ENCODE measurements at regions not wholly inside any gene's neighbourhood (a gene's known extent, or its start where the extent isn't known, plus 50 kb on each side); places are given as distances from the start of the nearest gene placed in this dataset.

DNA sequence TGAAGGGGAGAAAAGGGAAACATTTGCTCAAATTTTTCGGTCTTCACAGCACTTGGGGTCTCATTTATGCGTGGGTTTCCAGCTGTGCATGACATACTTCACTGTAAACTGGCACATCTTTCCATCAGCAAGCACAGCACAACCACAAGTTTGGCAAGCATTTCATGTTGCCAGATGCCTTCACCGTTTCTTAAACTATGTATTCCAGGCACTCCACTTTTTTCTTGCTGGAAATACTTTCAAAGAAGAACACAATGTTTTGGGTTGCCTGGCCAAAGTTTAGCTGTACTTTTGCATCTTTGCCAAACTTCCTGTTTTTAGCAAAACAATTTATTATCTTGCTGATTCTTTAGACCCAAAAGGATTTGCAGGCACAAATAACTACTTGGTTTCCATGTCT is 194.6 kb upstream of the MEIS1 start:
- H3K4me1 ChIP-seq (ENCODE audit: control insufficient read depth, insufficient read depth, low read length), result peaks cover 8% of the 10 kb centered on the region
- no peaks in the 10 kb centered on the region for H3K27me3 ChIP-seq (ENCODE audit: control insufficient read depth, insufficient read depth, low read length)
- H3K36me3 ChIP-seq (ENCODE audit: control insufficient read depth, insufficient read depth, low read length), result no peaks in the 10 kb centered on the region
- H3K9ac ChIP-seq (ENCODE audit: low read depth, low read length), result no peak overlapping the region
- H3K4me3 ChIP-seq (ENCODE audit: low read depth, low read length), result no peak overlapping the region
- no peaks in the 10 kb centered on the region for H3K9me3 ChIP-seq (ENCODE audit: control insufficient read depth, insufficient read depth, low read length)

DNA sequence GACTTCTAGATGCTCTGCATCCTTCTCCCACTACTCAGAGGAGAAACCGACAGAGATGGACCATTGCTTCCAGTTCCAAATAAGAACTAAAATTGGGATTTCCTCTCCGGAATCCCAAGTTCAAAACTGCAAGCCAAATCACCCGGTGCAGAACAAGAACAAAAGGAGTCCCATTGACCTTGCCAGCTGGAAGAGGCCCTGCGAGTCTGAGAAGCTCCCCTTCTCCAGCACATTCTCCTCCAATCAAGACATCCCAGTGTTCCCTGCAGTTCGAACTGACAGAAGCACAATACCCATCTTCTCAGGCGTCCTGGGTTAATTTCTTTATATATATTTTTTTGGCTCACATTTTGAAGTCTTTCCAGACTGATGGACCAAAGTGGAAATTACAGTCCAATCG is 195.3 kb upstream of the MEIS1 start:
- no peaks in the 10 kb centered on the region for H3K9me3 ChIP-seq (ENCODE audit: control insufficient read depth, insufficient read depth, low read length)
- H3K36me3 ChIP-seq (ENCODE audit: control insufficient read depth, insufficient read depth, low read length), result no peaks in the 10 kb centered on the region
- no peak overlapping the region for H3K4me3 ChIP-seq (ENCODE audit: low read depth, low read length)
- H3K9ac ChIP-seq (ENCODE audit: low read depth, low read length), result no peak overlapping the region
- H3K4me1 ChIP-seq (ENCODE audit: control insufficient read depth, insufficient read depth, low read length), result peaks cover 8% of the 10 kb centered on the region
- H3K27me3 ChIP-seq (ENCODE audit: control insufficient read depth, insufficient read depth, low read length), result no peaks in the 10 kb centered on the region

DNA sequence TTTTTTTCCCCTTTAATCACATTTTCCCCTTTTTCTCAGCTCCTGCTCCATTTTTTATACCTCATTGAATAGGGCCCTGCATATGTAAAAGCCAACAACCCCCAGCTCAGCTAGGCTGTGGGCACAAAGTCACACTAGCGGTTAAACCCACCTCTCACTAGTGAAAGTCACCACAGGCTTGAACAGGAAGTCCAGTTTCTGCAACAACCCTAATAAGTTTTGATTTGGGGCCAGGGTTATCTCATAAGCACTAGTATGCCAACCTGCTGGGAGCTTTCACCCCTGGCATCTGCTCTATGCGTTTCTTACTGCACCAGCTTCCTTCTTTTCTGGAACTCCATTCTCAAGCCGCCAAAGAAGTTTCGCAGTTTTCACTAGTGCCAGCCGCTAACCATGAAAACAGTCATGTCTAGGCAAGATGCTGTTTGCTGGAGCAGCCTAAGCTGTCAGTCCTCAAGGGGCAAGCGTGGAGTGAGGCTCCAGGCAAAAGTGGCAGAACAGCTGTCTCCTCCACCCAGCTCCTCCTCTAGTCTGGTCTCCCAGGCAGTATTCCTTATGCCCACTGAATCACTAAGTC is 197.0 kb upstream of the MEIS1 start:
- no peak overlapping the region for H3K4me3 ChIP-seq (ENCODE audit: low read depth, low read length)
- peaks cover 8% of the 10 kb centered on the region for H3K4me1 ChIP-seq (ENCODE audit: control insufficient read depth, insufficient read depth, low read length)

DNA sequence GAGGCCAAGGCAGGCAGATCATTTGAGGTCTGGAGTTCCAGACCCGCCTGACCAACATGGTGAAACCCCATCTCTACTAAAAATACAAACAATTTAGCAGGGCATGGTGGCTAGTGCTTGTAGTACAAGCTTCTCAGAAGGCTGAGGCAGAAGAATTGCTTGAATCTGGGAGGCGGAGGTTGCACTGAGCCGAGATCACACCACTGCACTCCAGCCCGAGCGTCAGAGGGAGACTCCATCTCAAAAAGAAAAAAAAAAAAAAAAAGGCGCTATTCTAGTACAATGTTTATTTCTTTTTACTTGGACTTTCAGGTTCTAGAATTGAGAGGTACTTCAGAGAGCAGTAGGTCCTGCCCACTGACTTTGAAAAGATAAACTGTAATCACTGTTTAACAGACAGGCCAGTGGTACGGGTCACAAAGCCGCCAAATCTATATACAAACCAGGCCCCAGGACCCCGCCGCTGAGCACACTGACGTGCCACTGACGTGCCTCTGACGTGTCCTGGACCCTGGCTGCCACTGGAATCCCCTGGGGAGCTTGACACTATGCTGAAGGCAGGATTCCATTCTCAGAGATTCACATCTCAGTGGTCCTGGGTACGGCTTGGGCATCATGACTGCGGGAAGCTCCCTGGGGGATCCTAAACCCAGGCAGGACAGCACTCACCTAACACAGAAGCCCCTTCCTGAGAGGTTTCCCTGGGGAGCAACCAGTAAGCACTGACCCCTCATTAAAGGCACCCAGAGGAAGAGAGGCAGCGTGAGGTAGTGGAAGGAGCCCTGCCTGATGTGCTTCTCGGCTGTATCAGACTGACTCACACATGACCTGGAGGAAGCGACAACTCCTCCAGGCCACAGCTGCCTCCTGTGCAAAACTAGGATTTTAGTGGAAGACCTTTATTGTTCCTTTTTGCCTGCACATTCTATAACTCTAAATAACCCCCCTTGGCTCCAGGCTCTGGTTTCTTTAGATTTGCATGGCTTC is 197.8 kb upstream of the MEIS1 start:
- no peaks in the 10 kb centered on the region for H3K9me3 ChIP-seq (ENCODE audit: control insufficient read depth, insufficient read depth, low read length)
- H3K9ac ChIP-seq (ENCODE audit: low read depth, low read length), result no peak overlapping the region
- peaks cover 6% of the 10 kb centered on the region for H3K4me1 ChIP-seq (ENCODE audit: control insufficient read depth, insufficient read depth, low read length)
- no peaks in the 10 kb centered on the region for H3K36me3 ChIP-seq (ENCODE audit: control insufficient read depth, insufficient read depth, low read length)
- no peaks in the 10 kb centered on the region for H3K27me3 ChIP-seq (ENCODE audit: control insufficient read depth, insufficient read depth, low read length)
- H3K4me3 ChIP-seq (ENCODE audit: low read depth, low read length), result no peak overlapping the region

More for the DNA sequence above, 197.0 kb upstream of the MEIS1 start:
- no peaks in the 10 kb centered on the region for H3K27me3 ChIP-seq (ENCODE audit: control insufficient read depth, insufficient read depth, low read length)
- H3K9me3 ChIP-seq (ENCODE audit: control insufficient read depth, insufficient read depth, low read length), result no peaks in the 10 kb centered on the region
- H3K36me3 ChIP-seq (ENCODE audit: control insufficient read depth, insufficient read depth, low read length), result no peaks in the 10 kb centered on the region
- no peak overlapping the region for H3K9ac ChIP-seq (ENCODE audit: low read depth, low read length)

DNA sequence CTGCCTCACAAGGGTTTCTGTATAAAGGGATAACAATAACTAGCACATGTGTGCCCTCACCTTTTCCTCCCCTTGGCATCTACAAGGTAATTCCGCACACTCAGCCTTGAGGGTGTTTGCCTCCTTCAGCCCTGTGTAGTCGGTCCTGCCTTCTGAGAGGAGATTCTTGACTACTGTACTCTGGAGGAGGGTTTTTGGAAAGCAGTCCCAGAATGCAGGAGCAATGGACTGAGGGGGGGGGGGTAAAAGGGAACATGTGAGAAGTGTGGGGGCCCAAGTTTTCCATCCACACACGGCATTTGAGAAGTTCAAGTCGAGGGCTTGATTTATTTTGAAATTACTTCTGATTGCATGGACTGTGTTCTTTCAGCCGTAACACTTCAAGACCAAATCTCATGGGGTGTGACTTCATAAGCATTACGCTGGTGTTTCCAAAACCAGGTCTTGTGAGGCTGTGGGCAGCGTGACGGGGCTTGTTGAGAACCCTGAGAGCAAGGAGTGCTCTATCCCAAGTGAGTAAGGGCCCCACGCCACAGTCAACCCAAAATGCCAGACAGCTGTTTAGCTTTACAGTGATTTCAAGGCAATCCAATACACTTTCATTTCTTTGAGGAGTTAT is 198.7 kb upstream of the MEIS1 start:
- no peaks in the 10 kb centered on the region for H3K27me3 ChIP-seq (ENCODE audit: control insufficient read depth, insufficient read depth, low read length)

DNA sequence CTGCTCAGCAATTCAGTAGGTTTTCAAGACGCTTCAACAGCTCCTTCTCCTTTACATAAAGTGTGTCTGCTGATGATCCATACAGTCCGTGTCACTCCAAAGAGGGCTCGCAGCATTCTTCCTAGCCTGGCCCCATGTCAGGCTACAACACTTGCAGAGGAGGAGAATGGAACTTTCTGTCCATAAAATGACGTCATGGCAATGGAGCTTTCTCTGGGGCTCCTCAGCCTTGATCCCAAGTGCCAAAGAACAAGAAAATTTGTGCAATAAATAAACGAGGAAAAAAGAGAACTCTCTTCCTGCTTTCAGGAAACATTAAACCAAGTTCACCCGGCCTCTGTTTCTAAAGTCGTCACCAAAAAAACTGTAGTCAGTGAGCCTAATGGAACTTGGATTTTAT is 199.5 kb upstream of the MEIS1 start:
- peaks cover 6% of the 10 kb centered on the region for H3K4me1 ChIP-seq (ENCODE audit: control insufficient read depth, insufficient read depth, low read length)
- no peak overlapping the region for H3K9ac ChIP-seq (ENCODE audit: low read depth, low read length)
- no peaks in the 10 kb centered on the region for H3K9me3 ChIP-seq (ENCODE audit: control insufficient read depth, insufficient read depth, low read length)
- H3K36me3 ChIP-seq (ENCODE audit: control insufficient read depth, insufficient read depth, low read length), result no peaks in the 10 kb centered on the region
- no peaks in the 10 kb centered on the region for H3K27me3 ChIP-seq (ENCODE audit: control insufficient read depth, insufficient read depth, low read length)
- H3K4me3 ChIP-seq (ENCODE audit: low read depth, low read length), result no peak overlapping the region

More for the DNA sequence above, 198.7 kb upstream of the MEIS1 start:
- Histone ChIP-seq H3K9me3 (ENCODE audit: control insufficient read depth, insufficient read depth, low read length) (no peaks in the 10 kb centered on the region), H3K36me3 (ENCODE audit: control insufficient read depth, insufficient read depth, low read length) (no peaks in the 10 kb centered on the region), H3K9ac (ENCODE audit: low read depth, low read length) (no peak overlapping the region), H3K4me1 (ENCODE audit: control insufficient read depth, insufficient read depth, low read length) (peaks cover 6% of the 10 kb centered on the region), H3K4me3 (ENCODE audit: low read depth, low read length) (no peak overlapping the region)

DNA sequence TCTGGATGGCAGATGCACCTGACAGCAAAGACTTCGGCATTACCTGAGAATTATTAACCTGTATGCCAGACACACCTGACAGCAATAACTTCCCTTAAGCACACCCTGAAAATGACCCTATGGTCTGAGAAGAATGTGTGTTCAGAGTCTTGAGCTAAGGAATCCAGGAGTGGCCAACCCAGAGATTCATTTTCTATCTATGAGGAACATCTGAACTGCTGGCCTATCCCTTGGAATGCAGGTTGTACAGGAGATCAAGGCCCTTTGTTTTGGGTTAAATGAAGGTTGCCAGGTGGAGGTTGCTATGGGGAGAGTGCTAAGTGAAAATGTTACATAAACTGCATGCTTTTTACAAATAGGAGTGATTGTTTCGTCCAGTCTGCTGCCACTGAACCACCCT is 200.9 kb upstream of the MEIS1 start:
- Histone ChIP-seq H3K4me3 (ENCODE audit: low read depth, low read length) (no peak overlapping the region), H3K27me3 (ENCODE audit: control insufficient read depth, insufficient read depth, low read length) (no peaks in the 10 kb centered on the region), H3K9ac (ENCODE audit: low read depth, low read length) (no peak overlapping the region), H3K36me3 (ENCODE audit: control insufficient read depth, insufficient read depth, low read length) (no peaks in the 10 kb centered on the region), H3K4me1 (ENCODE audit: control insufficient read depth, insufficient read depth, low read length) (no peaks in the 10 kb centered on the region), H3K9me3 (ENCODE audit: control insufficient read depth, insufficient read depth, low read length) (no peaks in the 10 kb centered on the region)

DNA sequence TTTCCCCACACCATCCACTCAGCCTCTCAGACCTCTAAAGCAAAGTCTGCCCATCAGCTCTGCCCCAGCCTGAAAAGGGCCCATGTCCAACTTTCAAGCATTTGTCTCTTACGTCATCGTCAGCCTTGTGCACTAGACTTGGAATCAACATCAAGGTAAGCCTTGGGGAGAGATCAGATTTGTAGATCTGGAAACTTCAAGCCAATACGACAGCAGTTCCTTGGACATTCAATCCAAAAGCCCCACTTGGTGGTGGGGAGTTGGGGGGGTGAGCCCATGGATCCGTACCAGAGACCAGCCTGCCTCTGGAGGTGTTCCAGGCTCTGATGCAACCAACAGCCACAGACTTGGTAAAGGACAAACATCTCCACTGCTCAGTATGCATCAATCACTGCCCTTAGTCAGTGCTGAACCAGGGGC is 206.8 kb upstream of the MEIS1 start:
- H3K4me3 ChIP-seq (ENCODE audit: low read depth, low read length), result no peak overlapping the region

DNA sequence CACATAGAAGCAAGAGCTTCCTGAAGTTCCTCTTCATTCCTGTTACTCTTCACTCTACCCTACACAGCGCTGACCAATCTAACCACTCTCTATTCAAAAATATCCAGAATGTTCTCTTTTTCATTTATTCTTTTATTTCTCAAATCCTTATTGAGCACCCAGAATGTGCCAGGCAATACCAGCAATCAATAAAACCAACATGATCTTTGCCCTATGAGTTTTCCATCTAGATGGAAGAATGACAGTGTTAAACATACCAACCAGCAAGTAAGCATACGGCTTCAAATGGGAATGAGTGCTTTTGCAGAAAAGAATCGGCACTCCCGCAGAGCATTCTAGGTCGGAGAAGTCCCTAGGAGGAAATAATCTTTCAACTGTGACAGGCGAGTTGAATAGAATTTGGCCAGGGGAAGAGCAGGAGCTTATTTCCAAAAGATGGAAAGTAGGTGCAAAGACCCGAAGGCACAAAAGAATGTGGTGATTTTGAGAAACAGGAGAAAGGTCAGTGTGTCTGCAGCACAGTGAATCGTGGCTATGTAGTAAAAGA is 217.8 kb upstream of the MEIS1 start:
- H3K9me3 ChIP-seq (ENCODE audit: control insufficient read depth, insufficient read depth, low read length), result no peaks in the 10 kb centered on the region
- H3K4me1 ChIP-seq (ENCODE audit: control insufficient read depth, insufficient read depth, low read length), result no peaks in the 10 kb centered on the region
- H3K4me3 ChIP-seq (ENCODE audit: low read depth, low read length), result no peak overlapping the region
- H3K9ac ChIP-seq (ENCODE audit: low read depth, low read length), result no peak overlapping the region
- H3K36me3 ChIP-seq (ENCODE audit: control insufficient read depth, insufficient read depth, low read length), result no peaks in the 10 kb centered on the region
- no peaks in the 10 kb centered on the region for H3K27me3 ChIP-seq (ENCODE audit: control insufficient read depth, insufficient read depth, low read length)

More for the DNA sequence above, 206.8 kb upstream of the MEIS1 start:
- Histone ChIP-seq H3K36me3 (ENCODE audit: control insufficient read depth, insufficient read depth, low read length) (no peaks in the 10 kb centered on the region), H3K9ac (ENCODE audit: low read depth, low read length) (no peak overlapping the region), H3K4me1 (ENCODE audit: control insufficient read depth, insufficient read depth, low read length) (no peaks in the 10 kb centered on the region), H3K27me3 (ENCODE audit: control insufficient read depth, insufficient read depth, low read length) (no peaks in the 10 kb centered on the region), H3K9me3 (ENCODE audit: control insufficient read depth, insufficient read depth, low read length) (no peaks in the 10 kb centered on the region)

DNA sequence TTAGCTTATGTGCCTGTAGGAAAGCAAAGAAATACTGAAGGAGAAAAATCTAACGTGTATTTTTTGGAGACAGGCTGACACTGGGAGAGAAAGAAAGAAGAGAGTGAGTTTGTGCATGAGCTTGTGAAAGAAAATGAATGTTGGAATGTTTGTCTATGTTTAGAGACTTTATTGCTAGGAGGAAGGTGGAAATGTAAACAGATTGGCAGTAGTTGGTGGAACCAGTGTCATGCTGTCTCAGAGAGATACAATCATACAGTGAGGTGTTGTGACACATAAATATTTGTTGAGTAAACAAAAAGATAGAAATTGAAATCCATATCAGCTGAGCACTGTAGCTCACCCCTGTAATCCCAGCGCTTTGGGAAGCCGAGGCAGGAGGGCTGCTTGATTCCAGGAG is 222.2 kb upstream of the MEIS1 start:
- no peak overlapping the region for H3K4me3 ChIP-seq (ENCODE audit: low read depth, low read length)
- no peaks in the 10 kb centered on the region for H3K27me3 ChIP-seq (ENCODE audit: control insufficient read depth, insufficient read depth, low read length)
- no peaks in the 10 kb centered on the region for H3K4me1 ChIP-seq (ENCODE audit: control insufficient read depth, insufficient read depth, low read length)
- H3K36me3 ChIP-seq (ENCODE audit: control insufficient read depth, insufficient read depth, low read length), result no peaks in the 10 kb centered on the region
- no peak overlapping the region for H3K9ac ChIP-seq (ENCODE audit: low read depth, low read length)
- H3K9me3 ChIP-seq (ENCODE audit: control insufficient read depth, insufficient read depth, low read length), result no peaks in the 10 kb centered on the region

DNA sequence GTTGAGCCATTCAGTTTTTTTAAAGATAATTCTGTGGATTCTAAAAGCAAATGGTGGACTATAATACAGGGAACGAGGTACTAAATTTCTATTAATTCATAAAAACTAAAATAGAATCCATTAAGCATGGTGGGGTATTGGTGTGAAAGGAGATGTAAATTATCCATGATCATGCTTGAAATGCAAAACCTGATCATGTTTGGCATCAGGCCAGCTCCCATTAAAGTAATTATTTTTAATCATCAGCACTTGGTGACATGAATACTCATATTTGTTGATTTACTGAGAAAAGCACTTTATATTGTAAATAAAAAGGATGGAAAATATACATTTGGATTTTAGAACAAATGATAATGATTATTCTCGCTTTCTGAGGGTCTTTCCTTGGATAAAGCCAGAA is 232.3 kb upstream of the MEIS1 start:
- Histone ChIP-seq H3K27me3 (ENCODE audit: control insufficient read depth, insufficient read depth, low read length) (no peaks in the 10 kb centered on the region), H3K9ac (ENCODE audit: low read depth, low read length) (no peak overlapping the region), H3K9me3 (ENCODE audit: control insufficient read depth, insufficient read depth, low read length) (peaks cover 7% of the 10 kb centered on the region), H3K4me3 (ENCODE audit: low read depth, low read length) (no peak overlapping the region), H3K4me1 (ENCODE audit: control insufficient read depth, insufficient read depth, low read length) (no peaks in the 10 kb centered on the region), H3K36me3 (ENCODE audit: control insufficient read depth, insufficient read depth, low read length) (no peaks in the 10 kb centered on the region)
